ENCODE measurements at regions not wholly inside any gene's neighbourhood (a gene's known extent, or its start where the extent isn't known, plus 50 kb on each side); places are given as distances from the start of the nearest gene placed in this dataset.

DNA sequence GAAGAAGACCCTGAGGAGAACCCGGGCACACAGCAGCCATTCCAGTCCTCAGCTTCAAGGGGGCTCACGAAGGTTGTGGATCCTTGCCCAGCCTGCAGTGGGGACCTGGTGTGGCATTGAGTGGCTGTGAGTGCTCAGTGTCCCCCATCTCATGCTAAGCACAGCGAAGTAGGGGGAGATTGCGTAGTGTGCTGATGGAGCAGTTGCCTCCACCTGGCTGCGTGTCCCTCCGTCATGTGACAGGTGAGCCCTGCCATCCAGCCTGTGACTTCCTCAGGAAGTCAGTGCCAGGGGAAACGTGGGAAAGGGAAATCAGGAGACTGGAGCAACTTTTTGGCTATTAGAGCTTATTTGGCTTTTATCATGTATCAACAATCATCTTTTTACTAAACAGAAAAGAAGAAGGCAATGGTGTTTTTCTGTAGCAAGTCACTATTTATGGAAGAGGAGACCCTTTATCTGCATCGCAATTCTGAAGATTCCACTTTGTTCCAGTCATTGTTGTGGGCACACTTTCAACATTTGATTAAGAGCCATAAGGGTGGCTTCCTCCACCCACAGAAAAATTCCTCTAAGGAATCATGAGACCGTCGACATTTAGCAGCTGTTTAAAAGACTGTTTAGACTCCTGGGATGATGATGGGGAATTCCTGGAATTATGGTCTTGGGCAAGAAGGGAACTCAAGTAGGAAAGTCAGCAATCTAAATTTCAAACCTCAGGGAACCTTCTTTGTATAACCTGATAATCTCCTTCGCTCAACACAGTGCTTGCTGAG lies 126.8 kb upstream of the SPATA13 start:
- no peaks in the 10 kb centered on the region for H4K20me1 ChIP-seq (ENCODE audit: low read depth, low read length)
- H3F3A ChIP-seq (ENCODE audit: insufficient read depth): no peaks in the 10 kb centered on the region
- H3K79me2 ChIP-seq (ENCODE audit: insufficient read depth, low read length): no peaks in the 10 kb centered on the region
- no peaks in the 10 kb centered on the region for H3K36me3 ChIP-seq (ENCODE audit: low read length)
- H3K9me2 ChIP-seq (replicated peaks; ENCODE audit: insufficient read depth, low read length): no peaks in the 10 kb centered on the region
- TF ChIP-seq, protein P1, sequence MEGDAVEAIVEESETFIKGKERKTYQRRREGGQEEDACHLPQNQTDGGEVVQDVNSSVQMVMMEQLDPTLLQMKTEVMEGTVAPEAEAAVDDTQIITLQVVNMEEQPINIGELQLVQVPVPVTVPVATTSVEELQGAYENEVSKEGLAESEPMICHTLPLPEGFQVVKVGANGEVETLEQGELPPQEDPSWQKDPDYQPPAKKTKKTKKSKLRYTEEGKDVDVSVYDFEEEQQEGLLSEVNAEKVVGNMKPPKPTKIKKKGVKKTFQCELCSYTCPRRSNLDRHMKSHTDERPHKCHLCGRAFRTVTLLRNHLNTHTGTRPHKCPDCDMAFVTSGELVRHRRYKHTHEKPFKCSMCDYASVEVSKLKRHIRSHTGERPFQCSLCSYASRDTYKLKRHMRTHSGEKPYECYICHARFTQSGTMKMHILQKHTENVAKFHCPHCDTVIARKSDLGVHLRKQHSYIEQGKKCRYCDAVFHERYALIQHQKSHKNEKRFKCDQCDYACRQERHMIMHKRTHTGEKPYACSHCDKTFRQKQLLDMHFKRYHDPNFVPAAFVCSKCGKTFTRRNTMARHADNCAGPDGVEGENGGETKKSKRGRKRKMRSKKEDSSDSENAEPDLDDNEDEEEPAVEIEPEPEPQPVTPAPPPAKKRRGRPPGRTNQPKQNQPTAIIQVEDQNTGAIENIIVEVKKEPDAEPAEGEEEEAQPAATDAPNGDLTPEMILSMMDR (IDR thresholded peaks at IDR 0.05; ENCODE audit: insufficient read depth, low read length, poor library complexity, severe bottlenecking): no peak
- TF ChIP-seq EZH2phosphoT487 (conservative IDR thresholded peaks at IDR 0.05; ENCODE audit: low read length): no peak
- no peak overlapping the region for H3K4me2 ChIP-seq (ENCODE audit: low read depth, low read length, poor library complexity, severe bottlenecking)
- H3K27me3 ChIP-seq (ENCODE audit: low read length): no peaks in the 10 kb centered on the region
- H3K4me3 ChIP-seq (ENCODE audit: insufficient read depth, low read length, poor library complexity, severe bottlenecking): no peak overlapping the region
- no peaks in the 10 kb centered on the region for H3K9me3 ChIP-seq (ENCODE audit: insufficient read depth, low read length)
- H2AFZ ChIP-seq (ENCODE audit: low read depth, low read length, severe bottlenecking): no peak overlapping the region
- H3K27ac ChIP-seq (ENCODE audit: low read depth, low read length): no peak overlapping the region
- no peak overlapping the region for H3K9ac ChIP-seq (ENCODE audit: low read length)

DNA sequence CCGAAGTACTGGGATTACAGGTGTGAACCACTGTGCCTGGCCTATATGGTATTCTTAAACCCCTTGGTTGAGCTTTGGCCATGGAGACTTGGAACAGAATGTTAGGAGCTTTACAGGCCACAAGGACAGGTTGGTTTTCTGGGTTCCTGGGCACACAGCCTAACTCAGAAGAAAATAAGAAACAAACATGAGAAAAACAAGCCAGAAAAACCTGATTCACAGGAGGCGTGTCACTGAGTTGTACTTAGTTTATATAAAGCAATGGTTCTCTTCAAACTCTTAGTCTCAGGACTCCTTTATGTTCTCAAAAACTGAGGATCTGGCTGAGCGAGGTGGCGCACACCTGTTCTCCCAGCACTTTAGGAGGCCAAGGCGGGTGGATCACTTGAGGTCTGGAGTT lies 125.1 kb upstream of the SPATA13 start:
- Histone ChIP-seq H3K4me3 (ENCODE audit: insufficient read depth, low read length, poor library complexity, severe bottlenecking) (no peak overlapping the region), H2AFZ (ENCODE audit: low read depth, low read length, severe bottlenecking) (no peak overlapping the region), H3K9me3 (ENCODE audit: insufficient read depth, low read length) (no peaks in the 10 kb centered on the region), H3K27ac (ENCODE audit: low read depth, low read length) (no peak overlapping the region), H3F3A (ENCODE audit: insufficient read depth) (no peaks in the 10 kb centered on the region), H3K36me3 (ENCODE audit: low read length) (no peaks in the 10 kb centered on the region), H3K9me2 (replicated peaks; ENCODE audit: insufficient read depth, low read length) (no peaks in the 10 kb centered on the region), H3K9ac (ENCODE audit: low read length) (no peak overlapping the region), H3K27me3 (ENCODE audit: low read length) (no peaks in the 10 kb centered on the region), H4K20me1 (ENCODE audit: low read depth, low read length) (no peaks in the 10 kb centered on the region), H3K4me2 (ENCODE audit: low read depth, low read length, poor library complexity, severe bottlenecking) (no peak overlapping the region), H3K79me2 (ENCODE audit: insufficient read depth, low read length) (no peaks in the 10 kb centered on the region)
- TF ChIP-seq, protein P1 (IDR thresholded peaks at IDR 0.05; ENCODE audit: insufficient read depth, low read length, poor library complexity, severe bottlenecking): no peak
- TF ChIP-seq EZH2phosphoT487 (conservative IDR thresholded peaks at IDR 0.05; ENCODE audit: low read length): no peak

DNA sequence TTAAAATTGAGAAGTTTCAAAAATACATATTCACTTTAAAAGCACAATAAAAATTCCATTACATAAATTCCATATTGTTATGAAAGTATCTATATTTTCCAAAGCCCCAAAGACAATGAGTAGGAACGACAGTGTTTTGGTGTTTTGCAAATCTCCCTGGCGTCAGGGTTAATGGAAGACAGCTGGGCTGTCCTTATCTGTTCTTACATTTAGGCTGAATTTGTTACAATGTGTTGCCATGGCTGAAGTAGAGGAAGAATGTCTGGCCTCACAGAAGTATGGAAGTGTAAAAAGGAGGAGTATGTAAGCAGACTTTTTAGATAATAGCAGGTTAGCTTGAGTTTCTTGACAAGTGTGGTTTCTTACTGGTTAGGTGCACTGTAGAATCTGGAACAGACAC lies 124.4 kb upstream of the SPATA13 start:
- no peaks in the 10 kb centered on the region for H3K36me3 ChIP-seq (ENCODE audit: low read length)
- no peak overlapping the region for H3K27ac ChIP-seq (ENCODE audit: low read depth, low read length)
- no peaks in the 10 kb centered on the region for H3F3A ChIP-seq (ENCODE audit: insufficient read depth)
- no peaks in the 10 kb centered on the region for H3K9me2 ChIP-seq (replicated peaks; ENCODE audit: insufficient read depth, low read length)
- TF ChIP-seq, protein P1 (IDR thresholded peaks at IDR 0.05; ENCODE audit: insufficient read depth, low read length, poor library complexity, severe bottlenecking): no peak
- TF ChIP-seq EZH2phosphoT487 (conservative IDR thresholded peaks at IDR 0.05; ENCODE audit: low read length): no peak
- H3K9ac ChIP-seq (ENCODE audit: low read length): no peak overlapping the region
- H3K4me3 ChIP-seq (ENCODE audit: insufficient read depth, low read length, poor library complexity, severe bottlenecking): no peak overlapping the region
- H3K27me3 ChIP-seq (ENCODE audit: low read length): no peaks in the 10 kb centered on the region
- H2AFZ ChIP-seq (ENCODE audit: low read depth, low read length, severe bottlenecking): no peak overlapping the region
- no peaks in the 10 kb centered on the region for H4K20me1 ChIP-seq (ENCODE audit: low read depth, low read length)
- no peaks in the 10 kb centered on the region for H3K79me2 ChIP-seq (ENCODE audit: insufficient read depth, low read length)
- H3K4me2 ChIP-seq (ENCODE audit: low read depth, low read length, poor library complexity, severe bottlenecking): no peak overlapping the region
- H3K9me3 ChIP-seq (ENCODE audit: insufficient read depth, low read length): no peaks in the 10 kb centered on the region
